ENCODE measurements at regions not wholly inside any gene's neighbourhood (a gene's known extent, or its start where the extent isn't known, plus 50 kb on each side); places are given as distances from the start of the nearest gene placed in this dataset.

- no peaks in the 10 kb centered on the region for H3K9me3 ChIP-seq (ENCODE audit: control insufficient read depth in 2 of 2, insufficient read depth in 1 of 2, low read length in 1 of 2)
- H3K27ac ChIP-seq (ENCODE audit: low read depth in 1 of 2, low read length in 1 of 2) = no peak overlapping the region
- no peak overlapping the region for H3K4me3 ChIP-seq (ENCODE audit: low read length in 2 of 2)
- WGBS = 93% methylated on average over 6 of the region's 6 CpGs
- H3K36me3 ChIP-seq (ENCODE audit: control insufficient read depth in 2 of 2, insufficient read depth in 2 of 2, low read length in 1 of 2) = no peaks in the 10 kb centered on the region
- DNase-seq (ENCODE audit: low read depth in 6 of 9, low spot score in 9 of 9) = no peak
- H3K27me3 ChIP-seq (ENCODE audit: control insufficient read depth in 2 of 2, insufficient read depth in 1 of 2, low read length in 1 of 2) = no peaks in the 10 kb centered on the region
- no peaks in the 10 kb centered on the region for H3K4me1 ChIP-seq (ENCODE audit: control insufficient read depth in 2 of 2, insufficient read depth in 2 of 2, low read length in 2 of 2)
Measured at GRCh38 chr5:116942622-116943021, 368.0 kb upstream of the SEMA6A start.

DNA sequence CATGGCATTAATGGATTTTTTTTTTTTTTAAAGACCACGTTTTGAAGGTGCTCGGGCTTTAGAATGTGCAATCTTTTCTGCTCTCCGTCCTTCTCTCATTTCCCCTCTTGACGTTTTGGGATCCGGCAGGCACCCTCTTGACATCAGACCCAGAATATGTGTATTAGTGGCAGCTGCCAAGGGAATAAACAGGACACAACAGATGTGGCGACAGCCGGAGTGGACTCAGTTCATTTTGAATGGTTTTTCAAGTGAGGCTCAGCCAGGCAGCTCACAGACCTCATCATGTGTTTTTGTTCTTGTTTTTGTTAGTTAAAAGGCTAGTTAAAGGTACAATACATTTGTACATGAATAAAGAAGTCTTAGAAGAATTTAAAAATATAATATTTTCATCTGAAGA, 365.0 kb upstream of the SEMA6A start:
- H3K27me3 ChIP-seq (ENCODE audit: control insufficient read depth in 2 of 2, insufficient read depth in 1 of 2, low read length in 1 of 2) = no peaks in the 10 kb centered on the region
- 78% methylated on average over 7 of the region's 7 CpGs for WGBS
- no peak overlapping the region for H3K4me3 ChIP-seq (ENCODE audit: low read length in 2 of 2)
- H3K27ac ChIP-seq (ENCODE audit: low read depth in 1 of 2, low read length in 1 of 2) = no peak overlapping the region
- H3K4me1 ChIP-seq (ENCODE audit: control insufficient read depth in 2 of 2, insufficient read depth in 2 of 2, low read length in 2 of 2) = no peaks in the 10 kb centered on the region
- H3K9me3 ChIP-seq (ENCODE audit: control insufficient read depth in 2 of 2, insufficient read depth in 1 of 2, low read length in 1 of 2) = no peaks in the 10 kb centered on the region
- H3K36me3 ChIP-seq (ENCODE audit: control insufficient read depth in 2 of 2, insufficient read depth in 2 of 2, low read length in 1 of 2) = no peaks in the 10 kb centered on the region
- DNase-seq (ENCODE audit: low read depth in 6 of 9, low spot score in 9 of 9) = no peak

GRCh38 chr5:116938488-116938887, 363.9 kb upstream of the SEMA6A start:
- no peaks in the 10 kb centered on the region for H3K9me3 ChIP-seq (ENCODE audit: control insufficient read depth in 2 of 2, insufficient read depth in 1 of 2, low read length in 1 of 2)
- H3K27ac ChIP-seq (ENCODE audit: low read depth in 1 of 2, low read length in 1 of 2) = no peak overlapping the region
- H3K4me1 ChIP-seq (ENCODE audit: control insufficient read depth in 2 of 2, insufficient read depth in 2 of 2, low read length in 2 of 2) = no peaks in the 10 kb centered on the region
- no peaks in the 10 kb centered on the region for H3K36me3 ChIP-seq (ENCODE audit: control insufficient read depth in 2 of 2, insufficient read depth in 2 of 2, low read length in 1 of 2)
- 86% methylated on average over 1 of the region's 1 CpG for WGBS
- H3K4me3 ChIP-seq (ENCODE audit: low read length in 2 of 2) = no peak overlapping the region
- H3K27me3 ChIP-seq (ENCODE audit: control insufficient read depth in 2 of 2, insufficient read depth in 1 of 2, low read length in 1 of 2) = no peaks in the 10 kb centered on the region
- DNase-seq (ENCODE audit: low read depth in 6 of 9, low spot score in 9 of 9) = no peak

GRCh38 chr5:116935561-116936162, 361.0 kb upstream of the SEMA6A start:
- Histone ChIP-seq H3K4me3 (ENCODE audit: low read length in 2 of 2) (no peak overlapping the region), H3K27me3 (ENCODE audit: control insufficient read depth in 2 of 2, insufficient read depth in 1 of 2, low read length in 1 of 2) (no peaks in the 10 kb centered on the region), H3K4me1 (ENCODE audit: control insufficient read depth in 2 of 2, insufficient read depth in 2 of 2, low read length in 2 of 2) (no peaks in the 10 kb centered on the region), H3K36me3 (ENCODE audit: control insufficient read depth in 2 of 2, insufficient read depth in 2 of 2, low read length in 1 of 2) (no peaks in the 10 kb centered on the region), H3K9me3 (ENCODE audit: control insufficient read depth in 2 of 2, insufficient read depth in 1 of 2, low read length in 1 of 2) (no peaks in the 10 kb centered on the region), H3K27ac (ENCODE audit: low read depth in 1 of 2, low read length in 1 of 2) (no peak overlapping the region)
- no peak for DNase-seq (ENCODE audit: low read depth in 6 of 9, low spot score in 9 of 9)
- WGBS = 93% methylated on average over 2 of the region's 2 CpGs

DNA sequence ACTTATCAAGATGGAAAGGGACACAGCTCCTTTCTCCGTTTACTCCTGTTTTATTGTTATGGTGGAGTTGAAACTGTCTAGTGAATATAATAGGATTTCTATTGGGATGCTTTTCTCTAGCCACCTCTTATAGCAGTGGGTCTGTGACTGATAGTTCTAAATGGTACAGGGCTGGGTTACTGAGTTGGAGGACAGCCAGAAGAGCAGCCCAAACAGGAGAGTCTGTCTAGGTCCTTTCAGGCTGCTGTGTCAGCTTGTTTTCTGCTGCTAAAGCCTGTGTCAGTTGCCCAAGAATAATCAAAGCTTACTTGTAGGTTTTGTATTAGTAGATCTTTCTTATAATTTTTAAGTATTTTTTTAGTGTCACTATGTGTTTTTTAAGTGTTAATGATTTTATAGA, 356.0 kb upstream of the SEMA6A start:
- H3K4me3 ChIP-seq (ENCODE audit: low read length in 2 of 2) = no peak overlapping the region
- DNase-seq (ENCODE audit: low read depth in 6 of 9, low spot score in 9 of 9) = no peak
- H3K9me3 ChIP-seq (ENCODE audit: control insufficient read depth in 2 of 2, insufficient read depth in 1 of 2, low read length in 1 of 2) = no peaks in the 10 kb centered on the region
- H3K27ac ChIP-seq (ENCODE audit: low read depth in 1 of 2, low read length in 1 of 2) = no peak overlapping the region
- 93% methylated on average over 1 of the region's 1 CpG for whole genome bisulfite sequencing
- no peaks in the 10 kb centered on the region for H3K36me3 ChIP-seq (ENCODE audit: control insufficient read depth in 2 of 2, insufficient read depth in 2 of 2, low read length in 1 of 2)
- H3K4me1 ChIP-seq (ENCODE audit: control insufficient read depth in 2 of 2, insufficient read depth in 2 of 2, low read length in 2 of 2) = no peaks in the 10 kb centered on the region
- no peaks in the 10 kb centered on the region for H3K27me3 ChIP-seq (ENCODE audit: control insufficient read depth in 2 of 2, insufficient read depth in 1 of 2, low read length in 1 of 2)

DNA sequence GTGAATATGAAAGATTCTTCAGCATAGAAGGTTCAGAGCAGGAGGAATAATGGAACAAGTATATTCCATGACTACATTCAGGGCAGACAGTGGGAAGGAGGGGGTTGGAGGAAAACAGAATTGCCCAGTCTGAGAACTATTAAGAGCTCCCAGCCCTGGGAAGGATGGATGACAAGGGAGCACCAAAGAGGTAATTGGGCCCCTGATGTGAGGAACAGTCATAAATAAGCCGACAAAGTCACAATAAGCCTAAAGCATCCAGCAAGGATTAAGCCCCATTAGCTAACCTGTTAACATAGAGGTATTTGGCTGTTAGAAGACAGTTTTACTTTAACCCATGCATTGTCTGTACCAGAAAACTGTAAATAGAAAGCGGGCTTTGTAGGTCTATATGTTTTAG, 348.7 kb upstream of the SEMA6A start:
- WGBS = 81% methylated on average over 2 of the region's 2 CpGs
- H3K4me1 ChIP-seq (ENCODE audit: control insufficient read depth in 2 of 2, insufficient read depth in 2 of 2, low read length in 2 of 2) = no peaks in the 10 kb centered on the region
- no peak overlapping the region for H3K4me3 ChIP-seq (ENCODE audit: low read length in 2 of 2)
- H3K9me3 ChIP-seq (ENCODE audit: control insufficient read depth in 2 of 2, insufficient read depth in 1 of 2, low read length in 1 of 2) = no peaks in the 10 kb centered on the region
- no peaks in the 10 kb centered on the region for H3K27me3 ChIP-seq (ENCODE audit: control insufficient read depth in 2 of 2, insufficient read depth in 1 of 2, low read length in 1 of 2)
- DNase-seq (ENCODE audit: low read depth in 6 of 9, low spot score in 9 of 9) = no peak
- H3K27ac ChIP-seq (ENCODE audit: low read depth in 1 of 2, low read length in 1 of 2) = no peak overlapping the region
- H3K36me3 ChIP-seq (ENCODE audit: control insufficient read depth in 2 of 2, insufficient read depth in 2 of 2, low read length in 1 of 2) = no peaks in the 10 kb centered on the region

DNA sequence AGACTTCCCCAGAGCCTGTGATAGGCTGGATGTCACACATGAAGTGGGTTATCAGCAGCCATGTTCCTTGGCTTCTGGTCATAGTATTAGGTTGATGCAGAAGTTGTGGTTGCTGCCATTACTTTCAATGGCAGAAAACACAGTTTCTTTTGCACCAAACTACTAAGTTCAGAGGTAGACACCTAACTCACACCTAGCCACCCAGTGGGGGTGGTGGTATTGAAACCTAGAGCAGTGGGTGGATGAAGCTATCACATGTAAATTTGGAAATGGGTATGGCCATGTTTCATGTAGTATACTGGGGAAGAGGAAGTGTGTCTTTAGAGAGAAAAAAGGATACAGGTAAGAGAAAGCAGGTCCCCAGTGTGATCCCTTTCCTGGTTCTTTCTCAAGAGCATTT, 347.9 kb upstream of the SEMA6A start:
- H3K27ac ChIP-seq (ENCODE audit: low read depth in 1 of 2, low read length in 1 of 2) = no peak overlapping the region
- H3K27me3 ChIP-seq (ENCODE audit: control insufficient read depth in 2 of 2, insufficient read depth in 1 of 2, low read length in 1 of 2) = no peaks in the 10 kb centered on the region
- no peaks in the 10 kb centered on the region for H3K36me3 ChIP-seq (ENCODE audit: control insufficient read depth in 2 of 2, insufficient read depth in 2 of 2, low read length in 1 of 2)
- H3K4me3 ChIP-seq (ENCODE audit: low read length in 2 of 2) = no peak overlapping the region
- no peaks in the 10 kb centered on the region for H3K4me1 ChIP-seq (ENCODE audit: control insufficient read depth in 2 of 2, insufficient read depth in 2 of 2, low read length in 2 of 2)
- DNase-seq (ENCODE audit: low read depth in 6 of 9, low spot score in 9 of 9) = no peak
- H3K9me3 ChIP-seq (ENCODE audit: control insufficient read depth in 2 of 2, insufficient read depth in 1 of 2, low read length in 1 of 2) = no peaks in the 10 kb centered on the region

- H3K9me3 ChIP-seq (ENCODE audit: control insufficient read depth in 2 of 2, insufficient read depth in 1 of 2, low read length in 1 of 2) = no peaks in the 10 kb centered on the region
- DNase-seq (ENCODE audit: low read depth in 6 of 9, low spot score in 9 of 9) = no peak
- H3K27me3 ChIP-seq (ENCODE audit: control insufficient read depth in 2 of 2, insufficient read depth in 1 of 2, low read length in 1 of 2) = no peaks in the 10 kb centered on the region
- WGBS = 96% methylated on average over 2 of the region's 2 CpGs
- H3K27ac ChIP-seq (ENCODE audit: low read depth in 1 of 2, low read length in 1 of 2) = no peak overlapping the region
- no peak overlapping the region for H3K4me3 ChIP-seq (ENCODE audit: low read length in 2 of 2)
- H3K36me3 ChIP-seq (ENCODE audit: control insufficient read depth in 2 of 2, insufficient read depth in 2 of 2, low read length in 1 of 2) = no peaks in the 10 kb centered on the region
- H3K4me1 ChIP-seq (ENCODE audit: control insufficient read depth in 2 of 2, insufficient read depth in 2 of 2, low read length in 2 of 2) = no peaks in the 10 kb centered on the region
Measured at GRCh38 chr5:116914869-116915504, 340.4 kb upstream of the SEMA6A start.

GRCh38 chr5:116912221-116912620, 337.6 kb upstream of the SEMA6A start:
- no peak for DNase-seq (ENCODE audit: low read depth in 6 of 9, low spot score in 9 of 9)
- H3K4me3 ChIP-seq (ENCODE audit: low read length in 2 of 2) = no peak overlapping the region
- WGBS = 65% methylated on average over 1 of the region's 1 CpG
- H3K36me3 ChIP-seq (ENCODE audit: control insufficient read depth in 2 of 2, insufficient read depth in 2 of 2, low read length in 1 of 2) = no peaks in the 10 kb centered on the region
- H3K4me1 ChIP-seq (ENCODE audit: control insufficient read depth in 2 of 2, insufficient read depth in 2 of 2, low read length in 2 of 2) = no peaks in the 10 kb centered on the region
- H3K9me3 ChIP-seq (ENCODE audit: control insufficient read depth in 2 of 2, insufficient read depth in 1 of 2, low read length in 1 of 2) = no peaks in the 10 kb centered on the region
- no peaks in the 10 kb centered on the region for H3K27me3 ChIP-seq (ENCODE audit: control insufficient read depth in 2 of 2, insufficient read depth in 1 of 2, low read length in 1 of 2)
- no peak overlapping the region for H3K27ac ChIP-seq (ENCODE audit: low read depth in 1 of 2, low read length in 1 of 2)

Measured in thymus (tissue), 11 donors.